DMS53 (cell line): ENCODE measurements at regions not wholly inside any gene's neighbourhood (a gene's known extent, or its start where the extent isn't known, plus 50 kb on each side); places are given as distances from the start of the nearest gene placed in this dataset.
A peak's percentile ranks its signal among the peaks of the same experiment; 100 is the strongest.
"Not testable (repeated sequence)": the region's sequence is repeated elsewhere in the genome, so short reads cannot be mapped to it uniquely, and the experiment has no call there.

ENCODE experiments used
- DNase-seq: peaks from one replicate; lab custom pipeline; 2025; lab: John Stamatoyannopoulos, UW

GRCh38 chr7:15054304-15054703 lies 151.8 kb upstream of the DGKB start:
- DNase-seq: not testable (repeated sequence)

GRCh38 chr7:15049157-15049556 lies 146.6 kb upstream of the DGKB start:
- no peak for DNase-seq

DNA sequence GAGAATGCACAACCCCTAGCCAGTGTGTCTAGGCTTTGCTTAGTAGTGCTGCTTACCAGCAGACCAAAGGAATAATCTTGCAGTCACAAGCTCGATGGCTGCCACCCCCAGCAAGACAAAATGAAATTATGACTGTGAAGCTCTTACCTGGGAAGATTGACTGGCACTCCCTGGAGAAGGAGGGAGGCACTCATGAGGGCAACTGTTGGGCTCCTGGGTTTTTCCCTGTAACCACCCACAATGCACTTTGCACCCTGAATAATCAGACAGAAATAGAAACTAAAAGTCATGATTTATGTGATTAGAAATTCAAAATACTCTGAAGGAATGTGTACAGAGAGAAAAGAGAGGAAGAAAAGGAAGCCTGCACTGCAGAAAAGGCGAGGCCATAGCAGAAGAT lies 144.3 kb upstream of the DGKB start:
- DNase-seq: no peak

GRCh38 chr7:15043931-15044330 lies 141.4 kb upstream of the DGKB start:
- no peak for DNase-seq

- no peak for DNase-seq
These were observed 139.9 kb upstream of the DGKB start for GRCh38 chr7:15042285-15043065.

GRCh38 chr7:15041226-15041625 lies 138.7 kb upstream of the DGKB start:
- no peak for DNase-seq

GRCh38 chr7:15035814-15036213 lies 133.3 kb upstream of the DGKB start:
- DNase-seq: no peak

DNA sequence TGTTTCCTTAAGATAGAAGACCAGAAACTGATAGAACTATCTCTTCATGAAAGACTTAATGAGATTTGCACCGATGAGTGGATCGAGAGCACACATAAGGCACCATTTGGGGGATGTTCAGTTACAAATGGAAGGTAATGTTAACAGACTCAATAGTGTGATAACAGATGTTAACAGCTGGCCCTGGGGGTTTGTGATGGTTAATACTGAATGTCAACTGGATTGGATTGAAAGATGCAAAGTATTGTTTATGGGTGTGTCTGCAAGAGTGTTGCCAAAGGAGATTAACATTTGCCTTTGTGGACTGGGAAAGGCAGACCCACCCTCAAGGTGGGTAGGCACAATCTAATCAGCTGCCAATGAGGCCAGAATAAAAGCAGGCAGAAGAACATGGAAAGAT lies 130.5 kb upstream of the DGKB start:
- DNase-seq: no peak

DNA sequence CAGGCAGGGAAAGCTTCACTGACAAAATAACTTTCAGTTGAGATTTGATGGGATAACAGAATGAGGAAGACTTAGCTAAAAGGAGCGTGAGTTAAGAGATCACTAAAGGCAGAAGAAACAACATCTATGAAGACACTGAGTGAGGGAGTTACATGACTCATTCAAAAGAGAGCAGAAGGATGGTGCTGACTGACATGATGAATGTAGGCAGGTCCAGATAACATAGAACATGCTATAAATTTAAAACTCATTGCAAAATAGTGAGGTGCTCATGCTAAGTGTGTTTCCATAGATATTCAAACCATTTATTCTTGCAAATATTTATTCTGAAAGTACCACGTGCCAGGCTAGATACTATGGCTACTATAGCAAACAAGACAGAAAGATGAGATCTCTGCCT lies 116.4 kb upstream of the DGKB start:
- no peak for DNase-seq

- DNase-seq: no peak
These were observed 114.2 kb upstream of the DGKB start for GRCh38 chr7:15016766-15017165.

- DNase-seq: no peak
These were observed 113.7 kb upstream of the DGKB start for GRCh38 chr7:15016315-15016667.

DNA sequence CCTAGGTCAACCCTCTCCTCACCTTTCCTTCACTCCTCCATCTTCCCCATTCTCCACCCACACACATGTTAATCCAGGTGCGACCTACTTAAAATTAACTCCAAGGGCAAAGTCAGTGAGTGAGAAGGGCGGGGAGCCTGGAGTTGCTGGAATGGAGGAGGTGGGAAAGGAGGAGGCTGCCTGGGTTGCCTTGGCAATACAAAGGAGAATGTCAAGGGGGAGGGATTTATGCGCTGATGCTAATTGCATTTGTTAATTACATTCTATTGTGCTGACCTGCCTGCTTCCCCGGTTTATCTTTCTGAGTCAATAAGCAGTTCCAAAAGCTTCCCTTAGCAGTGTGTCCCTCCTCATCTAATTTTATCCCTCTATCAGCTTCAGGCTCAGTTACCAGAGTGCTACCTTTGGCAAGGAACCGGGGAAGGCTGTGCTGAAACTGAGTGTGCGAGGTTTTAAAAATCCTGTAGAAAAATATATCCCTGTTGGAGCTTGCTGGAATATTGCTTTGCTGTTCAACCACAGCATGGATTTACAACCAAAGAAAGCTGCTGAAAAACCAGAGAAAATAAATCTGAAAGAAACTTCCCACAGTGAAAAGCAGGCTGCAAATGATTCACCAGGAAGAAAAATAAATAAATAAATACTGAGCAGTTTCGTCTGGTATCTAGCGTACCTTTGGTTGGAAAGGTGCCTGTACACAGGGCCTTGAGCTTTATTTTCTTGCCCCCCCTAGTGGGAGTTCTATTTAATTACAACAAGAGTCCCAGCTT lies 113.2 kb upstream of the DGKB start:
- DNase-seq: peak; percentile 96

DNA sequence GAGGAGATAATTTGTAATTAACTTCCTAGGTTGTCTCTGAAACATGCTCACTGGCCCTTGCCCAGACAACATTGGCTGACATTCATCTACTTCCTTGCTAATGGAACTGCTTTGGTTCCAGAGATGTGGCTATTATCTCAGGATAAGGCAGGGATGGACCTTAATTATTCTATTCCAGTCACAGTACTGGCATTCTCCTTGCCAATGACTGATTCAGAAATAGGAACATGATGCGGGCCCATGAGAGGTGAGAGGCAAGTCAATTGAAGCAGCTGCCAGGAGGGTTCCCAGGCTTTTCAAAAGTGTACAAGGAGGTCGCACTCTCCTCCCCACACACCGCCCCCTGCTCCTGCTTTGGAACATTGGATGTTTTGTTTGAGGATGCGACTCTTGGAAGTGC lies 109.6 kb upstream of the DGKB start:
- DNase-seq: no peak

- no peak for DNase-seq
These were observed 108.7 kb upstream of the DGKB start for GRCh38 chr7:15011289-15011688.

DNA sequence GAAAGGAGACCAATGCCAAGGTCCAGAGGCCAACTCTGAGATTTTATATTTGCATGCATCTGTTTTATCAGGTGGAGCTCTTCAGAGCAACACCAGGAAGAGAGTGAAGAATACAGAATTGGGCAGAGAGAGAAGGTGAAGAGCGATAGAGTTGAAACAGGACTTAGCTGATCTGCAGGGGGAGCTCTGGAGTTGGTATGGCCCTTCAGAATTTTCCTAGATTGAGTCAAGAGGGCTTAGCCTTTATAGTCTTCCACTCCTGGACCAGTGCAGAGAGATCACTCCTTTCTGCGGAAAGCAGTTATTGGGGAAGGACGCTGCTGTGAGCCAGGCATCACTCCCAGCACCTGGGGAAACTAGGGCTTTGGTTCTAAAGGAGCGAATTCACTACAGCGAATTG lies 105.0 kb upstream of the DGKB start:
- DNase-seq: peak; percentile 61

DNA sequence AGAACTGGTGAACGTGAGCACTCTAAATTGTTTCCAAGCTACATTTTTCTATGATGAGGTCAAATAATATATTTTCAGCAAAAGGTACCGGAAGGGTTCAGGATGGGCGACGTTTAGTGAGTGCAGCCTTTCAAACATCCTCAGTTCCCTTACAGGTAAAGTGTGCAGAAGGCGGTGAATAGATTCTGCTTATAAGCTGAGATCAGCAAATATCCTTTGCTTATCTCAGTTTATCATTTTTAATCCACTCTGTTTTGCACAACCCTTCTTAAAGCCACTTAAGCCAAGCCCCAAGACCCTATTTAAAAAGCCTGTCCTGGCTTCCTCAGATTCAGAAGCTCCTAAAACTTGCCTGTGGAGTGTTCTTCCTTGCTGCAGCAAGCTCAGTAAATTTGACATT lies 103.1 kb upstream of the DGKB start:
- no peak for DNase-seq

DNA sequence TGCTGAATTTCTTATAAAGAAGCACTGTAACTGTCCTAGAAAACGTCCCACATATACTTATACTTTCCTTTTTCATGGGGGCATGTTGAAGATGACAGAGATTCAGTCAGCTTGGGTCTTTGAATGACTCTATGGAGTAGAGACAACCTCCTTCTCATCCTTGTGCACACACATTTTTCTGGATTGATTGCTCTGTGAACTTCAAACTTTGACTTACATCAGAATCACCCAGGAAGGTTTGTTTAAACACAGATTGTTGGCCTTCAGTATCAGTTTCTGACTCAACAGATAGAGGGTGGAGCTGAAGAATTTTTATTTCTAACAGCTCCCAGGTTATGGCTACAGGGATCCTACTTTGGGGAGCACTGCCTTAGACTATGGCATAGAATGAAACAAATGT lies 97.6 kb upstream of the DGKB start:
- DNase-seq: no peak

DNA sequence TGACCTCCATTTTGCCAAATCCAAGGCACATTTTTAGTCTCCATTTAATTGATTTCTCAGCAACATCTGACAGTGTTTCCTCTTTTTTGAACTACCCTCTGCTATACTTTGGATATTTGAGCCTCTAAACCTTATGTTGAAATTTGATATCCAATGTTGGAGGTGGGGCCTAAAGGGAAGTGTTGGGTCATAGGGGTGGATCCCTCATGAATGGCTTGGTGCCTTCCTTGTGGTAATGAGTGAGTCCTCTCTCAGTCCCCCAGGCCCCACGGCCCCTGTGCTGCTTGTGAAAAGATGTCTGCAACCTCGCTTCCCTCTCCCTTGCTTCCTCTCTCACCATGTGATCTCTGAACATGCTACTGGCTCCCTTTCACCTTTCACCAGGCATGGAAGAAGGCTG lies 96.8 kb upstream of the DGKB start:
- no peak for DNase-seq

GRCh38 chr7:14995774-14996173 lies 93.2 kb upstream of the DGKB start:
- no peak for DNase-seq

DNA sequence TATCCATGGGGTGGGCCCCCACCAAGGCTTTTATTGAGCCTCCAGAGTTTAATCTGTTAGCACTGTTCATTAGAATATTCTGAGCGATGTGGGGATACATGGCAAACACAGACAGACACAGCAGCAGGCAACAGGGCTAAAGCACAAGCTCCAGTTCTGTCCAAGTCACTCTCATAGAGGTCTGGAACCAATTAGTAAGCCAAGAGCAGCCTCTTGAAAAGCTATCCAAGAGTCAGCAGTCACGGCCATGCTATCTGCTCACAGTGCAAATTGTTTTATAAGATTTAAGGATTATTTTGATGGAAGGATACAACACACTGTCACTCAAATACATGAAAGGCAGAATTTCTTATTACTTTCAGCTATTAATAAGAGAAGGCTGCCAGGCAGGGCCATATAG lies 86.4 kb upstream of the DGKB start:
- DNase-seq: no peak

- DNase-seq: no peak
These were observed 76.1 kb upstream of the DGKB start for GRCh38 chr7:14978687-14979086.

- no peak for DNase-seq
These were observed 72.1 kb upstream of the DGKB start for GRCh38 chr7:14974688-14975087.

DNA sequence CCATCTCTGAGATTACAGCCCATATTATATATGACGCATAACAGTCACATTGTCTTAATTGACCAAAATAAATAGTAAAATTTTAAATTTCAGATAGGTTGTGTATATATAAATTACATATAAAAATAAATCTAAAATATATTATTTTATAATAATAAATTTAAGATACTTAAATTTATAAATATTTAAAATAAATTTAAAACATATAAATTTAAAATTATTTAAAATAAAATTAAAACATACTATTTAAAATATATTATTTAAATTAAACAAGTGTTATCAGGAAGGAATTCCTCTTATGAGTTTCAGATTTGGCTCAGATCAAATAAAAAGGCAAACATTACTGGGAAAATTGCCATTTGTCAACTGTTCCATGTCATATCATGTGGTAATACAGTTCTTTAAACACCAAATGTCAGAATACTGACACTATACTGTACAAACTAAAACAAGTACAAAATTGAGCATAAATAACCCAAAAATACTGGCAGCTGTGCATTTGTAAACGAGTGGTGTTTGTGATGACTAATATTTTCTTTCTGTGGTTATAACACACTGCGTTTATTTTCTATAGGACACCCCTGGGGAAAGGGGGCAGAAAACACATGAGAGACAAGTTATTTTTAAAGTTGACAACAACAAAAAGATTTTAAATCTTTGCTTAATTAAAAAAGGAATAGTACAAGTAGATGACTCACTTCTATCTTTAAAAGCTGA lies 71.3 kb upstream of the DGKB start:
- peak; percentile 5 for DNase-seq
